BJ (cell line): ENCODE measurements at regions not wholly inside any gene's neighbourhood (a gene's known extent, or its start where the extent isn't known, plus 50 kb on each side); places are given as distances from the start of the nearest gene placed in this dataset.

Experiments
- CTCF ChIA-PET: fragments of 350-600 bp; formaldehyde crosslinking; extraction: SDS; loops from one replicate; lab custom pipeline; 2021; ENCODE audit warnings: antibody characterized with exemption, inconsistent platforms; lab: Yijun Ruan, JAX
- POLR2A ChIA-PET: fragments of 300-600 bp; sonication (Branson Sonifier 250); formaldehyde crosslinking; extraction: SDS; loops from one replicate; lab custom pipeline; 2021; ENCODE audit warnings: antibody characterized with exemption; lab: Charles Lee
- DNase-seq: peaks from one replicate; pipeline ENCODE4 v3.0.0-alpha.2; 2011; ENCODE audit warnings: low read depth
- H3K27me3 ChIP-seq: 2 replicates; pipeline ENCODE4 v1.6.0; 2011; ENCODE audit warnings: low read length; ENCODE audit not compliant: control insufficient read depth, insufficient read depth
- H3K36me3 ChIP-seq: 2 replicates; pipeline ENCODE4 v1.5.1; 2011; ENCODE audit warnings: low read length; ENCODE audit not compliant: control insufficient read depth, insufficient read depth
- H3K4me3 ChIP-seq: 2 replicates; pipeline ENCODE4 v1.5.1; 2011; ENCODE audit warnings: low read depth, mild to moderate bottlenecking, control low read depth, low read length
- TF ChIP-seq, protein P1 (sequence below): IDR thresholded peaks from 2 replicates; pipeline ENCODE4 v1.5.1; 2011; ENCODE audit warnings: low read depth, mild to moderate bottlenecking, control low read depth, inconsistent platforms, low read length, moderate library complexity; ENCODE audit not compliant: insufficient read depth

DNA sequence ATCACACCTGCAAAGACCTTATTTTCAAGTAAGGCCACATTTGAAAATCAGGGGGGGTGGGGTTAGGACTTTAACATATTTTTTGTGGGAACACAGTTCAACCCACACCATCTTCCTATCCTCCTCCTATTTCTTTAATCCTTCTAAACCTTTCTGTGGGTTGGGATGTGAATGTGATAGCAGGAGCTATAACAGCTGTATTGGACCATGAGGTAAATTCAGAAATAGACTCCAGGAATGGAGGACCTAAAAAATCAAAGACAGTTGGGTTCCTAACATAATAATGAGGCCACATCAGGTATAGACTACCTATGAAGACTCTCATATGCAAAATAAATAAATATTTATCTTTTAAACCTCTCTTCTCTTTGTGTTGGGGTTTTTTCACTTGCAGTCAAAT, 451.4 kb downstream of the XYLT1 start:
- CTCF ChIA-PET: no interaction called here
- no peaks in the 10 kb centered on the region for H3K27me3 ChIP-seq
- DNase-seq: no peak
- TF ChIP-seq, protein P1, sequence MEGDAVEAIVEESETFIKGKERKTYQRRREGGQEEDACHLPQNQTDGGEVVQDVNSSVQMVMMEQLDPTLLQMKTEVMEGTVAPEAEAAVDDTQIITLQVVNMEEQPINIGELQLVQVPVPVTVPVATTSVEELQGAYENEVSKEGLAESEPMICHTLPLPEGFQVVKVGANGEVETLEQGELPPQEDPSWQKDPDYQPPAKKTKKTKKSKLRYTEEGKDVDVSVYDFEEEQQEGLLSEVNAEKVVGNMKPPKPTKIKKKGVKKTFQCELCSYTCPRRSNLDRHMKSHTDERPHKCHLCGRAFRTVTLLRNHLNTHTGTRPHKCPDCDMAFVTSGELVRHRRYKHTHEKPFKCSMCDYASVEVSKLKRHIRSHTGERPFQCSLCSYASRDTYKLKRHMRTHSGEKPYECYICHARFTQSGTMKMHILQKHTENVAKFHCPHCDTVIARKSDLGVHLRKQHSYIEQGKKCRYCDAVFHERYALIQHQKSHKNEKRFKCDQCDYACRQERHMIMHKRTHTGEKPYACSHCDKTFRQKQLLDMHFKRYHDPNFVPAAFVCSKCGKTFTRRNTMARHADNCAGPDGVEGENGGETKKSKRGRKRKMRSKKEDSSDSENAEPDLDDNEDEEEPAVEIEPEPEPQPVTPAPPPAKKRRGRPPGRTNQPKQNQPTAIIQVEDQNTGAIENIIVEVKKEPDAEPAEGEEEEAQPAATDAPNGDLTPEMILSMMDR: no peak
- POLR2A ChIA-PET: no interaction called here
- no peaks in the 10 kb centered on the region for H3K36me3 ChIP-seq
- no peak overlapping the region for H3K4me3 ChIP-seq

DNA sequence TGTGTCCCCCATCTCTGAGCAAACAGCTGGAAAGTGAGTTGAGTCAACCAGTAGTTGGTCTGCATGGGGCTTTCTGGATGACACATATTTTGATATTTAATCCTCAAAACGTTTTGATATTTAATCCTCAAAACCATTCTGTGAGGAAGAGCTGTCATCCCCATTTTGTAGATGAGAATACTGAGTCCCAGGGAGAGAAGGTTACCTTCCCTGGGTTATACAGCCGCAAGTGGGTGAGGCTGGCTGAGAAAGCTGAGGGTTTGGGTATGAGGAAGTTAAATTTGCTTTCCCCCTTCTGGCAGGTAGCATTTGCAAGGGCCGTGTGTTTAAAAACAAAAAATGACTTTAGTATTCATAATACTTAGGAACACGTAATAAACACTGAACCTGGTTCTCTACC, 447.2 kb downstream of the XYLT1 start:
- TF ChIP-seq, protein P1: no peak
- Histone ChIP-seq H3K27me3 (no peaks in the 10 kb centered on the region), H3K36me3 (no peaks in the 10 kb centered on the region), H3K4me3 (no peak overlapping the region)
- DNase-seq: no peak
- ChIA-PET POLR2A (no interaction called here), CTCF (no interaction called here)

DNA sequence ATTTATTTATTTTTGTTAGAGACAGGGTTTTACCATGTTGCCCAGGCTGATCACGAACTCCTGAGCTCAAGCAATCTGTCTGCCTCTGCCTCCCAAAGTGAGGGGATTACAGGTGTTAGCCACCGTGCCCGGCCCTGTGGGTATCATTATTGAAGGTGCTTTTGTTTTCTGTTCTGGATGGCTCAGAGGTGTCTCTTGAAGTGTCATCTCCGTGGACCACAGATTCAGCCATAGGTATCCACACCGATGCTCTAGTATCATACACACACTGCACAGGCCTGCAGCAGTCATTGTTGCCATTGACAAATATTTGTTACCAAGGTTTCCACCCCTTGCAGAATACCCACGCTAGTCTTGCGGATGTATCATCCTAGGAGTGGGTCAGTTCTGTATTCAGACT, 446.2 kb downstream of the XYLT1 start:
- DNase-seq: no peak
- POLR2A ChIA-PET: no interaction called here
- TF ChIP-seq, protein P1: no peak
- Histone ChIP-seq H3K36me3 (no peaks in the 10 kb centered on the region), H3K4me3 (no peak overlapping the region), H3K27me3 (no peaks in the 10 kb centered on the region)
- CTCF ChIA-PET: interaction anchor here (0.6 kb wide), 1 partner anchor 371 kb away, joined by 3 read pairs; no protein-coding TSS in a partner anchor

DNA sequence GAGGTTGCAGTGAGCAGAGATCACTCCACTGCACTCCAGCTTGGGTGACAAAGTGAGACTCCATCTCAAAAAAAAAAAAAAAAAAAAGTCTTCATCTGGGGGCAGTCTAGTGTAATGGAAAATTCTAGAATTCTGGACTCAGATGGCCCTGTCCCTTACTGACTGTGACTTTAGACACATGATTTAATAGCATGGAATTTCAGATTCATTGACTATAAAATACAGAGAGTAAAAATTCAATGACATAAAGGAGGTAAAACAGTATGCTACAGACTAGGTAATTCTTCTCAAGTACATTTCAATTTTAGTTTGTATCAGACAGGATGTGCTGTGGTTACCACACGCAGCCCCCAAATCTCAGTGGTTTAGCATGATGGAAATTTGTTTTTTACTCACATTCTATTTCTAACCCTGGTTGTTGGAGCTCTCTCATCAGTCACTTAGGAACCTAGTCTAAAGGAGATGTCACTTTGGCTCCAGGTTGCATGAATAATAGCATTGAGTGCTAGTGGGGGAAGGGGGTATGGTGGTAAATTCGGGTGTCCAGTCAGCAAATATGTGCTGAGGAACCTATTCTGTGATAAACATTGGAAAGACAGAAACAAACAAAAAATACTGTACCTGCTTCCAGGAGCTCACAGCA, 444.0 kb downstream of the XYLT1 start:
- TF ChIP-seq, protein P1: no peak
- CTCF ChIA-PET: no interaction called here
- H3K4me3 ChIP-seq: no peak overlapping the region
- no peaks in the 10 kb centered on the region for H3K36me3 ChIP-seq
- DNase-seq: no peak
- POLR2A ChIA-PET: no interaction called here
- H3K27me3 ChIP-seq: no peaks in the 10 kb centered on the region

DNA sequence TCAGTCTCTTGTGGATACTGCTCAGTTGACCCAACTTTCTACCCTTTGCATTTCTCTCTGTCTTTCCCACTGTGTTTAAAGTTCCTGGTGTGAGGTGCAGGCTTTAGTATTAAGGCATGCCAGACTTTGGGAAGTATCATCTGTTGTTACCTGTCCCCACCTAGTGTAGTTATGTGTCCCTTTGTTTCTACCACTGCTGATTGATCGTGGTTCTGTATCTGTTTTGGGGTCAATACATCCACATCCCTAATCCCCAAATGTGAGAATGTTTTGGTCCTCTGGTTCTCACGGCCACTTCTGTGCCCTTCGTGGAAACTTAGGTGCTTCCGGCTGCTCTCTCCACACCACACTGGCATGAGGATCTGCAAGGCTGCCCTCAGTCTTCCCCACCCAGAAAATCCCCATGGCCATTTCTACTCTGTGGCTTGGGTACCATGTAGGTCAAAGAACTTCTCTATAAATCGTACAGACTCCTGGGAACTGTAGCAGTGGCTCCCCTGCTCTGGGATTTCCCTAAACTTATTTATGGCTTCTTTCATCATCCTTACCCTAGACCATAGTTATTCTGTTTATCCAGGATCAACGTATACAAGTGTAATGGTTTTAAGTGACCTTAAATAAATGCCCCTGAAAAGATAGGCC, 443.2 kb downstream of the XYLT1 start:
- TF ChIP-seq, protein P1: no peak
- no peak for DNase-seq
- ChIA-PET CTCF (no interaction called here), POLR2A (no interaction called here)
- no peaks in the 10 kb centered on the region for H3K36me3 ChIP-seq
- H3K27me3 ChIP-seq: no peaks in the 10 kb centered on the region
- H3K4me3 ChIP-seq: no peak overlapping the region
